LHCN-M2 (cell line): ENCODE measurements at regions not wholly inside any gene's neighbourhood (a gene's known extent, or its start where the extent isn't known, plus 50 kb on each side); places are given as distances from the start of the nearest gene placed in this dataset.

Experiments
- DNase-seq: peaks from one replicate; pipeline ENCODE4 v3.0.0-alpha.2; 2012; ENCODE audit warnings: low read depth

GRCh38 chr10:9195385-9195784 lies 1140.9 kb downstream of the GATA3 start:
- DNase-seq: no peak

- no peak for DNase-seq
Measured at GRCh38 chr10:9198611-9199010, 1144.1 kb downstream of the GATA3 start.

- DNase-seq: no peak
Measured at GRCh38 chr10:9205558-9205957, 1151.1 kb downstream of the GATA3 start.

- DNase-seq: peak; percentile 51
Measured at GRCh38 chr10:9209105-9209798, 1154.8 kb downstream of the GATA3 start.

GRCh38 chr10:9211228-9211627 lies 1156.7 kb downstream of the GATA3 start:
- peak; percentile 9 for DNase-seq

GRCh38 chr10:9214618-9215017 lies 1160.1 kb downstream of the GATA3 start:
- no peak for DNase-seq

- DNase-seq: no peak
Measured at GRCh38 chr10:9215121-9215520, 1160.6 kb downstream of the GATA3 start.

- no peak for DNase-seq
Measured at GRCh38 chr10:9219860-9220259, 1165.4 kb downstream of the GATA3 start.

- peak; percentile 81 for DNase-seq
Measured at GRCh38 chr10:9222917-9223316, 1168.4 kb downstream of the GATA3 start.

GRCh38 chr10:9227679-9228365 lies 1173.3 kb downstream of the GATA3 start:
- no peak for DNase-seq

GRCh38 chr10:9228771-9229170 lies 1174.3 kb downstream of the GATA3 start:
- no peak for DNase-seq

GRCh38 chr10:9229702-9230244 lies 1175.3 kb downstream of the GATA3 start:
- DNase-seq: no peak

GRCh38 chr10:9230625-9231024 lies 1176.1 kb downstream of the GATA3 start:
- no peak for DNase-seq

GRCh38 chr10:9234191-9234590 lies 1179.7 kb downstream of the GATA3 start:
- DNase-seq: no peak

- no peak for DNase-seq
Measured at GRCh38 chr10:9238041-9238440, 1183.6 kb downstream of the GATA3 start.

GRCh38 chr10:9239298-9239697 lies 1184.8 kb downstream of the GATA3 start:
- no peak for DNase-seq

GRCh38 chr10:9243941-9244411 lies 1189.5 kb downstream of the GATA3 start:
- DNase-seq: peak; percentile 31

- no peak for DNase-seq
Measured at GRCh38 chr10:9244864-9245263, 1190.4 kb downstream of the GATA3 start.

- peak; percentile 61 for DNase-seq
Measured at GRCh38 chr10:9253121-9253520, 1198.6 kb downstream of the GATA3 start.

GRCh38 chr10:9254353-9254752 lies 1199.9 kb downstream of the GATA3 start:
- DNase-seq: peak; percentile 59

- no peak for DNase-seq
Measured at GRCh38 chr10:9260690-9261089, 1206.2 kb downstream of the GATA3 start.

- no peak for DNase-seq
Measured at GRCh38 chr10:9262770-9263169, 1208.3 kb downstream of the GATA3 start.

GRCh38 chr10:9268176-9268575 lies 1213.7 kb downstream of the GATA3 start:
- no peak for DNase-seq
